ENCODE measurements at regions not wholly inside any gene's neighbourhood (a gene's known extent, or its start where the extent isn't known, plus 50 kb on each side); places are given as distances from the start of the nearest gene placed in this dataset.

- no peak for TF ChIP-seq EZH2 (IDR thresholded peaks at IDR 0.05)
- TF ChIP-seq POLR2AphosphoS5 (IDR thresholded peaks at IDR 0.05; ENCODE audit: borderline replicate concordance, low read depth, low read length): no peak
Observed at GRCh38 chr15:70474471-70475406, 288.6 kb downstream of the UACA start.

Measured in SK-N-MC (cell line).